Dendritic cell treated with granulocyte-macrophage colony-stimulating factor and Interleukin-4, amounts not matched to agents 40 ng/mL and 50 ng/mL, for 4 days (primary cell): ENCODE measurements at regions not wholly inside any gene's neighbourhood (a gene's known extent, or its start where the extent isn't known, plus 50 kb on each side); places are given as distances from the start of the nearest gene placed in this dataset.

ENCODE experiments used
- H3K27ac Mint-ChIP-seq: one replicate; pipeline ENCODE4 v1.8.0; 2022; ENCODE audit warnings: mild to moderate bottlenecking, mixed read lengths
- H3K27me3 Mint-ChIP-seq: one replicate; pipeline ENCODE4 v1.8.0; 2022; ENCODE audit warnings: mild to moderate bottlenecking, mixed read lengths
- H3K36me3 Mint-ChIP-seq: one replicate; pipeline ENCODE4 v1.8.0; 2022; ENCODE audit warnings: low read depth, mixed read lengths
- H3K4me1 Mint-ChIP-seq: one replicate; pipeline ENCODE4 v1.8.0; 2022; ENCODE audit warnings: low read depth, mixed read lengths
- H3K4me3 Mint-ChIP-seq: one replicate; pipeline ENCODE4 v1.8.0; 2022; ENCODE audit warnings: mild to moderate bottlenecking, moderate library complexity, mixed read lengths
- H3K9me3 Mint-ChIP-seq: one replicate; pipeline ENCODE4 v1.8.0; 2022; ENCODE audit warnings: mixed read lengths
- intact Hi-C: fragments of 100-400 bp; cut with micrococcal nuclease; formaldehyde crosslinking; loops from one replicate; pipeline ENCODE4 v1.15.0; 2022

- no peaks in the 10 kb centered on the region for H3K27me3 Mint-ChIP-seq
- no peak overlapping the region for H3K4me3 Mint-ChIP-seq
- H3K9me3 Mint-ChIP-seq: no peaks in the 10 kb centered on the region
- H3K27ac Mint-ChIP-seq: no peak overlapping the region
- H3K36me3 Mint-ChIP-seq: no peaks in the 10 kb centered on the region
- no peaks in the 10 kb centered on the region for H3K4me1 Mint-ChIP-seq
- intact Hi-C loops: no loop called here
Measured at GRCh38 chrX:35858361-35858760, 60.2 kb downstream of the MAGEB16 start.

GRCh38 chrX:35858906-35859305 is 60.6 kb upstream of the CFAP47 start:
- H3K27ac Mint-ChIP-seq: no peak overlapping the region
- no peaks in the 10 kb centered on the region for H3K9me3 Mint-ChIP-seq
- intact Hi-C loops: no loop called here
- H3K4me1 Mint-ChIP-seq: no peaks in the 10 kb centered on the region
- no peak overlapping the region for H3K4me3 Mint-ChIP-seq
- H3K27me3 Mint-ChIP-seq: no peaks in the 10 kb centered on the region
- H3K36me3 Mint-ChIP-seq: no peaks in the 10 kb centered on the region

- no peak overlapping the region for H3K4me3 Mint-ChIP-seq
- intact Hi-C loops: no loop called here
- H3K4me1 Mint-ChIP-seq: peaks cover 9% of the 10 kb centered on the region
- peaks cover 8% of the 10 kb centered on the region for H3K9me3 Mint-ChIP-seq
- H3K27me3 Mint-ChIP-seq: no peaks in the 10 kb centered on the region
- no peaks in the 10 kb centered on the region for H3K36me3 Mint-ChIP-seq
- peak overlapping the region; percentile 81 for H3K27ac Mint-ChIP-seq
Measured at GRCh38 chrX:35868501-35868900, 51.0 kb upstream of the CFAP47 start.
